ENCODE measurements at regions not wholly inside any gene's neighbourhood (a gene's known extent, or its start where the extent isn't known, plus 50 kb on each side); places are given as distances from the start of the nearest gene placed in this dataset.
"Not testable (repeated sequence)": the region's sequence is repeated elsewhere in the genome, so short reads cannot be mapped to it uniquely, and the experiment has no call there.

DNA sequence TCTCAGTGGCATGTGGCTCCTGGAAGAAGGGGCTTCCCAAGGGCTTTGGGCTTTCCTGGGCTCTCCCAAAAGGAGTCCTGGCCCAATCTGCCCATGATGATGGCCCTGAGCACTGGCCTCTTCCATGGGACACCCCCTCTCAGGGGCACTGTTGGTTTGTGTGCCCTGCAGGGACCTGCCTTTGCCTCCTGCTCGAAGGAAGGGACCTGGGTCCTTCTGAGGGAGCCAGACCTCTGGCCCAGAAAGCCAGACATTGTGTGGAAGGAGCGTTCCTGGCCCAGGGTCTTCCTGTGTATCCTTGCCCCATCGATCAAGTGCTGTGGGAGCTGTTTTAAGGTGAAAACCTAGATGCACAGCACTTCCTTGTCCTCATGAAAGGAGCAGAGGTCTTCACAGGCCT lies 1689.3 kb downstream of the TP53TG3F start:
- peaks cover 0 to 89% (median 0%) of the 10 kb centered on the region in 3 experiments for H3K9me3 ChIP-seq (ENCODE audit: control insufficient read depth in 2 of 3, low read length in 3 of 3)
- H3K27ac ChIP-seq (ENCODE audit: low read depth, low read length), result no peak overlapping the region
- DNase-seq, result no peak
- Mint-ChIP-seq H3K4me1 (peaks cover 0 to 3% (median 0%) of the 10 kb centered on the region in 7 donors), H3K4me3 (no peak overlapping the region), H3K36me3 (peaks cover 0 to 15% (median 0%) of the 10 kb centered on the region in 5 donors), H3K9me3 (peaks cover 13 to 73% (median 26%) of the 10 kb centered on the region in 11 donors), H3K27ac (no peak overlapping the region), H3K27me3 (no peaks in the 10 kb centered on the region)
- no peaks in the 10 kb centered on the region for H3K36me3 ChIP-seq (ENCODE audit: control insufficient read depth in 2 of 3, insufficient read depth in 3 of 3, low read length in 3 of 3)
- POLR2A ChIA-PET, result no interaction called here
- no peaks in the 10 kb centered on the region for H3K4me1 ChIP-seq (ENCODE audit: control insufficient read depth in 2 of 2, insufficient read depth in 2 of 2, low read length in 2 of 2)
- no peak for ATAC-seq
- CTCF ChIA-PET, result no interaction called here
- H3K27me3 ChIP-seq (ENCODE audit: control insufficient read depth in 2 of 2, insufficient read depth in 2 of 2, low read length in 2 of 2), result no peaks in the 10 kb centered on the region
- intact Hi-C loops (cut with micrococcal nuclease), result no loop called here
- no peak overlapping the region for H3K4me3 ChIP-seq (ENCODE audit: low read length)

GRCh38 chr16:35149550-35149949 lies 1690.1 kb downstream of the TP53TG3F start:
- Histone ChIP-seq H3K27me3 (ENCODE audit: control insufficient read depth in 2 of 2, insufficient read depth in 2 of 2, low read length in 2 of 2) (no peaks in the 10 kb centered on the region), H3K36me3 (ENCODE audit: control insufficient read depth in 2 of 3, insufficient read depth in 3 of 3, low read length in 3 of 3) (no peaks in the 10 kb centered on the region), H3K4me3 (ENCODE audit: low read length) (no peak overlapping the region), H3K27ac (ENCODE audit: low read depth, low read length) (no peak overlapping the region), H3K9me3 (ENCODE audit: control insufficient read depth in 2 of 3, low read length in 3 of 3) (peaks cover 0 to 81% (median 0%) of the 10 kb centered on the region in 3 experiments), H3K4me1 (ENCODE audit: control insufficient read depth in 2 of 2, insufficient read depth in 2 of 2, low read length in 2 of 2) (no peaks in the 10 kb centered on the region)
- no peaks in the 10 kb centered on the region for H3K4me1 Mint-ChIP-seq
- H3K9me3 Mint-ChIP-seq, result peaks cover 7 to 73% (median 25%) of the 10 kb centered on the region in 11 donors
- intact Hi-C loops (cut with micrococcal nuclease), result no loop called here
- ChIA-PET CTCF (no interaction called here), POLR2A (no interaction called here)
- H3K36me3 Mint-ChIP-seq, result peaks cover 0 to 14% (median 0%) of the 10 kb centered on the region in 5 donors
- ATAC-seq (no peak), DNase-seq (no peak)
- no peaks in the 10 kb centered on the region for H3K27me3 Mint-ChIP-seq
- no peak overlapping the region for H3K4me3 Mint-ChIP-seq
- no peak overlapping the region for H3K27ac Mint-ChIP-seq

- intact Hi-C loops (cut with micrococcal nuclease), result no loop called here
- Mint-ChIP-seq H3K4me3 (no peak overlapping the region), H3K27ac (no peak overlapping the region), H3K9me3 (peaks cover 2 to 76% (median 29%) of the 10 kb centered on the region in 11 donors), H3K27me3 (no peaks in the 10 kb centered on the region), H3K36me3 (peaks cover 0 to 15% (median 0%) of the 10 kb centered on the region in 5 donors), H3K4me1 (no peaks in the 10 kb centered on the region)
- POLR2A ChIA-PET, result no interaction called here
- Histone ChIP-seq H3K4me3 (ENCODE audit: low read length) (no peak overlapping the region), H3K4me1 (ENCODE audit: control insufficient read depth in 2 of 2, insufficient read depth in 2 of 2, low read length in 2 of 2) (no peaks in the 10 kb centered on the region), H3K27me3 (ENCODE audit: control insufficient read depth in 2 of 2, insufficient read depth in 2 of 2, low read length in 2 of 2) (no peaks in the 10 kb centered on the region), H3K27ac (ENCODE audit: low read depth, low read length) (no peak overlapping the region), H3K9me3 (ENCODE audit: control insufficient read depth in 2 of 3, low read length in 3 of 3) (peaks cover 0 to 71% (median 0%) of the 10 kb centered on the region in 3 experiments), H3K36me3 (ENCODE audit: control insufficient read depth in 2 of 3, insufficient read depth in 3 of 3, low read length in 3 of 3) (no peaks in the 10 kb centered on the region)
- no peak for ATAC-seq
- CTCF ChIA-PET, result no interaction called here
- DNase-seq, result no peak
Measured at GRCh38 chr16:35150805-35151312, 1691.4 kb downstream of the TP53TG3F start.

DNA sequence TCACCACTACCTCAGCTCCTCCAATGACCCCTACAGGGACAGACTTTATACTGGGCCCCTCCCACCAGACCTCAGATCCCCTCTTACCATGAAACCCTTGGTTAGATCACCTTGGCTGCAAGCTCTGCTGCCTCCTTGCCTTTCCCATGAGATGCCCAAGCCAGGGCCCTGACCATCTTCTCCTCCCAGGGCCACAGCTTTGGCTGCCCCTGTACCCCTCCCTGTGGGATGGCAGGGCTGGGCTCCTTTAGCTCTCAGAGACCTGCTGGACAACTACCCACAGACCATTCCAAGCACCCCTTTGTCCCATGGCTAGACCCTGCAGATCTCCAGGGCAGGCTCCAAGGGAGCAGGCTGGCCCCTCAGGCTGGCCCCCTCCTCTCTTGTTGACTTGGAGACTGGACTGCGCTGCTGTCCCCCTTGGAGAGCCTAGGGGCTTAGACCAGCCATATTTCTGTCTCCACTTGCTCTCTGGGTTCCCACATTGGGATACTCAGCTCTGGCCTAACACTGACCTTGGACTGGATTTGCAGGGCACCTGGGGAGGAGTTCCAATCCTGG lies 1692.7 kb downstream of the TP53TG3F start:
- H3K36me3 Mint-ChIP-seq, result peaks cover 0 to 18% (median 0%) of the 10 kb centered on the region in 5 donors
- POLR2A ChIA-PET, result no interaction called here
- no peaks in the 10 kb centered on the region for H3K27me3 Mint-ChIP-seq
- DNase-seq (no peak), ATAC-seq (no peak)
- Histone ChIP-seq H3K36me3 (ENCODE audit: control insufficient read depth in 2 of 3, insufficient read depth in 3 of 3, low read length in 3 of 3) (no peaks in the 10 kb centered on the region), H3K4me1 (ENCODE audit: control insufficient read depth in 2 of 2, insufficient read depth in 2 of 2, low read length in 2 of 2) (no peaks in the 10 kb centered on the region), H3K4me3 (ENCODE audit: low read length) (no peak overlapping the region), H3K27ac (ENCODE audit: low read depth, low read length) (no peak overlapping the region), H3K9me3 (ENCODE audit: control insufficient read depth in 2 of 3, low read length in 3 of 3) (peaks cover 0 to 63% (median 0%) of the 10 kb centered on the region in 3 experiments), H3K27me3 (ENCODE audit: control insufficient read depth in 2 of 2, insufficient read depth in 2 of 2, low read length in 2 of 2) (no peaks in the 10 kb centered on the region)
- no peak overlapping the region for H3K4me3 Mint-ChIP-seq
- H3K4me1 Mint-ChIP-seq, result no peaks in the 10 kb centered on the region
- H3K9me3 Mint-ChIP-seq, result peaks cover 13 to 82% (median 37%) of the 10 kb centered on the region in 11 donors
- H3K27ac Mint-ChIP-seq, result no peak overlapping the region
- CTCF ChIA-PET, result no interaction called here
- intact Hi-C loops (cut with micrococcal nuclease), result no loop called here

GRCh38 chr16:35154627-35155026 lies 1695.2 kb downstream of the TP53TG3F start:
- CTCF ChIA-PET, result no interaction called here
- H3K4me3 ChIP-seq (ENCODE audit: low read length), result no peak overlapping the region
- no peak overlapping the region for H3K4me3 Mint-ChIP-seq
- no peak overlapping the region for H3K27ac ChIP-seq (ENCODE audit: low read depth, low read length)
- H3K4me1 ChIP-seq (ENCODE audit: control insufficient read depth in 2 of 2, insufficient read depth in 2 of 2, low read length in 2 of 2), result no peaks in the 10 kb centered on the region
- H3K4me1 Mint-ChIP-seq, result no peaks in the 10 kb centered on the region
- H3K27me3 ChIP-seq (ENCODE audit: control insufficient read depth in 2 of 2, insufficient read depth in 2 of 2, low read length in 2 of 2), result no peaks in the 10 kb centered on the region
- DNase-seq, result no peak
- intact Hi-C loops (cut with micrococcal nuclease), result no loop called here
- no peaks in the 10 kb centered on the region for H3K27me3 Mint-ChIP-seq
- POLR2A ChIA-PET, result no interaction called here
- H3K36me3 Mint-ChIP-seq, result peaks cover 0 to 18% (median 0%) of the 10 kb centered on the region in 5 donors
- ATAC-seq, result no peak
- no peaks in the 10 kb centered on the region for H3K36me3 ChIP-seq (ENCODE audit: control insufficient read depth in 2 of 3, insufficient read depth in 3 of 3, low read length in 3 of 3)
- H3K9me3 Mint-ChIP-seq, result peaks cover 13 to 82% (median 36%) of the 10 kb centered on the region in 11 donors
- peaks cover 0 to 40% (median 0%) of the 10 kb centered on the region in 3 experiments for H3K9me3 ChIP-seq (ENCODE audit: control insufficient read depth in 2 of 3, low read length in 3 of 3)
- no peak overlapping the region for H3K27ac Mint-ChIP-seq

- CTCF ChIA-PET; H3K36me3 Mint-ChIP-seq; intact Hi-C loops (cut with micrococcal nuclease): not testable (repeated sequence)
Measured at GRCh38 chr16:35157549-35157948, 1698.1 kb downstream of the TP53TG3F start.

DNA sequence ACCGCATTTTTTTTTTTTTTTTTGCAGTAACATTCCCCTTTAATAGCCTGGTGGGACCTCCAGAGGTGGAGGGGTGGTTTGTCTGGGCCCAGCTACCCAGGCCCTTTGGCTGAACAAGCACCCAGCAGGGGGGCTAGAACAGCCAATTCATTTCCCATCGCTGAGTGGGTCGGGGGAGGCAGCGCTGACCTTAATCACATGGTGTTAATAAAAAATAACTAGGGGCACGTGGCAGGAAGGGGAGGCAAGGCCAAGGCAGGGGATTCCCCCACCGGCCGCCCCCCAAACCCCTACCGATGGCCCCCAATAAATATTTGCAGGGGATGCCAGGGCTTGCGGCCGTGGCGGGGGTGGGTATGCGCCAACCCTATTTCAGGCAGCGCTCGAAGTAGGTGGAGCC lies 1709.9 kb downstream of the TP53TG3F start:
- H3K4me3 ChIP-seq (ENCODE audit: low read length); H3K27me3 Mint-ChIP-seq; H3K27me3 ChIP-seq (ENCODE audit: control insufficient read depth in 2 of 2, insufficient read depth in 2 of 2, low read length in 2 of 2); intact Hi-C loops (cut with micrococcal nuclease); H3K27ac ChIP-seq (ENCODE audit: low read depth, low read length); H3K4me1 Mint-ChIP-seq; H3K27ac Mint-ChIP-seq; POLR2A ChIA-PET; CTCF ChIA-PET; H3K36me3 ChIP-seq (ENCODE audit: control insufficient read depth in 2 of 3, insufficient read depth in 3 of 3, low read length in 3 of 3); H3K4me1 ChIP-seq (ENCODE audit: control insufficient read depth in 2 of 2, insufficient read depth in 2 of 2, low read length in 2 of 2); DNase-seq; H3K36me3 Mint-ChIP-seq; ATAC-seq; H3K4me3 Mint-ChIP-seq: not testable (repeated sequence)
- peaks cover 0 to 25% (median 0%) of the 10 kb centered on the region in 3 experiments for H3K9me3 ChIP-seq (ENCODE audit: control insufficient read depth in 2 of 3, low read length in 3 of 3)
- peaks cover 12 to 45% (median 22%) of the 10 kb centered on the region in 11 donors for H3K9me3 Mint-ChIP-seq

More at GRCh38 chr16:35157549-35157948, 1698.1 kb downstream of the TP53TG3F start:
- ATAC-seq; H3K27ac ChIP-seq (ENCODE audit: low read depth, low read length); POLR2A ChIA-PET; H3K27me3 Mint-ChIP-seq; H3K4me3 ChIP-seq (ENCODE audit: low read length); H3K4me1 ChIP-seq (ENCODE audit: control insufficient read depth in 2 of 2, insufficient read depth in 2 of 2, low read length in 2 of 2); H3K36me3 ChIP-seq (ENCODE audit: control insufficient read depth in 2 of 3, insufficient read depth in 3 of 3, low read length in 3 of 3); H3K27me3 ChIP-seq (ENCODE audit: control insufficient read depth in 2 of 2, insufficient read depth in 2 of 2, low read length in 2 of 2); H3K4me1 Mint-ChIP-seq; H3K4me3 Mint-ChIP-seq; DNase-seq; H3K27ac Mint-ChIP-seq: not testable (repeated sequence)
- H3K9me3 Mint-ChIP-seq, result peaks cover 14 to 63% (median 32%) of the 10 kb centered on the region in 11 donors
- peaks cover 0 to 12% (median 0%) of the 10 kb centered on the region in 3 experiments for H3K9me3 ChIP-seq (ENCODE audit: control insufficient read depth in 2 of 3, low read length in 3 of 3)

Data from naive thymus-derived CD4-positive, alpha-beta T cell (primary cell).